HG03103 (cell line): ENCODE measurements at regions not wholly inside any gene's neighbourhood (a gene's known extent, or its start where the extent isn't known, plus 50 kb on each side); places are given as distances from the start of the nearest gene placed in this dataset.

Experiments used
- ATAC-seq: cut with Tn5 transposase; IDR thresholded peaks from one replicate; pipeline ENCODE4 v1.9.1; 2021; ENCODE audit warnings: low read depth; ENCODE audit not compliant: unreplicated experiment

DNA sequence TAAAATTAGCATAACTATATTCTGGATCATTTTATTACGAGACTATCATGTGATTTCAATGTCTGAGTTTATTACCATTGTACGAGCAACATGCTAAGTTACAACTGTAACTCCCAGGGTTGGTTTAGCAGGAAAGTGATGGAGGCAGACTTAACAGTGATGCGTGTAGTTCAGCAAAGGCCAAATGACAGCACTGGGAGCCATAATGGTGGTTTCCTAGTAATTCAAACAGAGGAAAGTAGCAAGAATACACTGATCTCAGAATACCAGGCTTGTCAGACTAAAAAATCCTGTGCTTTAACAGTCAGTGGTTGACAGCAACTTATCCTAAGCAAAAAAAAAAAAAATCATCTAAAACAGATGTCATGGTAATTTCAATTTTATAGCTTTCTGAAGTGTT lies 229.6 kb downstream of the KLF12 start:
- ATAC-seq = no peak

DNA sequence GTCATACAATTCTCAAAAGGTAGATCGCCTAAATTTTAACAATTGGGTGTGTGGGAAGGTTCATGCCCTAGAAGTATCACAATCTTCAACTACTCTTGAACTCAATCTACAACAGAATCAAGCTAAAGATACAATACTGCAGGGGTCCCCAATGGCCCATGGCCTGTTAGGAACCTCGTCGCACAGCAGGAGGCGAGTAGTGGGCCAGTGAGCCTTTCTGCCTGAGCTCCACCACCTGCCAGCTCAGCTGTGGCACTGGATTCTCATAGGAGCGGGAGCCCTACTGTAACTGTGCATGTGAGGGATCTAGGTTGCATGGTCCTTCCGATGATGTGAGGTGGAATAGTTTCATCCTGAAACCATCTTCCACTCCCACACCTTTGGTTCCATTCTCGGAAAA lies 230.6 kb downstream of the KLF12 start:
- ATAC-seq = no peak

DNA sequence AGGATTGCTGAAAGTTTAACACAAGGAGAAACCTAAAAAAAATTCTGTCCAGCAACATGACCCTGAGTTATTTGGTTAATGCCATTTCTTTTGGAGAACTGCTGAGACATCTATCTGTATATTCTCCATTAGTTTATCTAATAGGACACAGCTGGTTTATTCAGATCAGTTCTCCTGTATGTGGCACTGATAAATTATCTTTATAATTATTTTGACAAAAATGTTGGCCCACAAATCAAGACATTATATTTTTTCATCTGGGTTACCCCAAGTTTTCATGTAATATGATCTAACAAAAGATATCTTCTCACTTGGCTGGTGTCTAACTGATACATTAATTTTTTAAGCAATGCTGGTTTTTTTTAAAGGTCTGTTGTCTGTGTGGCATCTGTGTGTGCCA lies 231.4 kb downstream of the KLF12 start:
- no peak for ATAC-seq

DNA sequence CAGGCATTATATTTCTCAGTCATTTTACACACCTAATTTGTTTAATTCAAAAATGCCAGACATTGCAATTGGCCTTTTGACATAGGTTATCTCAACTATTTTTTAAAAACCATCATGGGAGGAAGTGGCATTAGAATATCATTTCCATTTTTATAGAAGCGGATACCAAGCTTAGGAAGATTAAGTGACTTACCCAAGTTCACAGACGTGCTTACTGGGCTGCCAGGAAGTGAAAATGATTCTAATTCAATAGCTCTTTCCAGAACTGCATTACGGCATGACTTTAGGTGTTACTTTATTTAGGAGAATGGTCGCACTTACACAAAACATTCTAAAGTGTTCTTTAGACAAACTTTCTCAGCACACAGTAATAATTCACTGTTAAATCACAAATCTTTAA lies 231.9 kb downstream of the KLF12 start:
- ATAC-seq = no peak

DNA sequence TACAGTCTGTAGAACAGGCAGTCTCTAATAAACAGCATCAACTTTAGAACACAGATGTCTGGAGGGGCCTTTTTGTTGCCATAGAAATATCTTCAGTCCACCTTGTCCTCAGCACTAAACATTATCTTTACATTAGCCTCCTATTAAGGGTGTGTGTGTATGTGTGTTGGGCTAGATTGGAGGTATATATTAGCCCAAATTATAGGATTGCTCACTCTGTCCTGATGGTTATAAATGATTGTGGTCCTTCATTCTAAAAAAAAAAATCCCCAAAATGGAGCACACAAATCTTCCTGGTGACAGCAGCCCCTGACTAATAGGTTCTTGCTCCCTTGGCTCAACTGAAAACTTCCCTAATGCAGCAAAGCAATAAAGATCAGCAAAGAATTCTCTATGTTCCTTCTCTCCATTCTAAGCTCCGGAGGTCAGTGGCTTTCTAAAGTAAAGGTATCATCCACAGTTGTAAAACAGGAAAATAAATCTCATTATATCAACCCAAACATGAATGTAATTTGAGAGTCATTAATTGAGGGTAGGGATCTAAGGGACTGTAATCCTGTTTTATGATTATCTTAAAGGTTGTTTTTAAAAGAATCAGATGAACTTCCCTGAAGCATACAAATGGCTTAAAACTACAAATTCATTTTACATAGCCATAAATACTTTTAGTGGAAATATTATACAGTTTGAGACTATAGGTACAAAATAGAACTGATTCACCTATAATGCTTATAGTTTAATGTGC lies 232.7 kb downstream of the KLF12 start:
- ATAC-seq = no peak

DNA sequence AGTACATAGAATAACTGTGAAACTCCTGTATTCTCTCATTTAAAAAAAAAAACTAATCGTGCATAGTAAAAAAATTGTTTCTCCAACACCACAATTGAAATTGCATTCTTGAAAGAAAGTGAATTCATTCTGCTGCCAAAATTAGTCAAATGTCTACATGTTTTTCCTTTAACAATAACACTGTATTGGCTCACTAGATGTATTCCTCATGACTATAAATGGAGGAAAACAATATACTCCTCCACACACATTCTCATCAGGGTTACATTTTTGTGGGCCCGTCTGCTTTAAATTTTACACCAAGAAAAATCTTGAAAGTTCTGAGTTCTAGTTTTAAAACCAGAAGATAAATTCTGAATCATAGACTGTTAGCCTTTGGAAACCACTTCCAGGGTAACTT lies 233.6 kb downstream of the KLF12 start:
- no peak for ATAC-seq

DNA sequence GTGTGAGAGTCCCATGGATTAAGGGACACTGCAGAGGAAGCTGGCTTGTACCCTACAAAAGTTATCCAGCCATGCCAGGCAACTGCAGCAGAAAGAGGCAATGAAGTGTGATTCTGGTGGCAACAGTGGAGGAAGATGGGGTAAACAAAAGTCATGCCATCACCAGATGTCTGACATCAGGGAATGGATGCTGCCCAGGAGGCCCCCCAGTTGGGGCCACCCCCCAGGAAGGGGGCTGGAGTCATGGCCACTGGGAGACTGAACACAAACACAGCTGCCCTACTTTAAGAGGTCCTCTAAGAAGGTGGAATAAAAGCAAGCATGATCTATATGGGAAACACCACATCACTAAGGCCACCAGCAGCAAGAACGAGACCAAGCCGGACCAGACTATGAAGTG lies 235.3 kb downstream of the KLF12 start:
- no peak for ATAC-seq

DNA sequence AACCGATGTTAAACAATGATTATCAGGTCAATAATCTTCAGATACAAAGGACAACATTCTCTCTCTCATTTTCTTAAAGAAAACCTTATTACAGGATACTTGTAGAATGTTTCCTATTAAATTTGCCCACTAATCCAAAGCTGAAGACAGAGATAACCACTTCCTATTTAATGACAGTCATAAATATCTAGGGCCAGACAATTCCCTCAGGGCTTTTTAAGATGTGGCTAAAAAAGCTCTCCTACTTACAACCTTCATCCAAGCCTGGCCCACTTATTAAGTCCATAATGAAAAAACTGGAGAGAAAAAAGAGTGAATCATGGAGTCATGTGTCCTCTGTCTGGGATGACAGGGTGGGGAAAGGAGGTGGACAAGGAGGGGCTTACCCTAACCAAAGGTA lies 235.9 kb downstream of the KLF12 start:
- ATAC-seq = no peak

DNA sequence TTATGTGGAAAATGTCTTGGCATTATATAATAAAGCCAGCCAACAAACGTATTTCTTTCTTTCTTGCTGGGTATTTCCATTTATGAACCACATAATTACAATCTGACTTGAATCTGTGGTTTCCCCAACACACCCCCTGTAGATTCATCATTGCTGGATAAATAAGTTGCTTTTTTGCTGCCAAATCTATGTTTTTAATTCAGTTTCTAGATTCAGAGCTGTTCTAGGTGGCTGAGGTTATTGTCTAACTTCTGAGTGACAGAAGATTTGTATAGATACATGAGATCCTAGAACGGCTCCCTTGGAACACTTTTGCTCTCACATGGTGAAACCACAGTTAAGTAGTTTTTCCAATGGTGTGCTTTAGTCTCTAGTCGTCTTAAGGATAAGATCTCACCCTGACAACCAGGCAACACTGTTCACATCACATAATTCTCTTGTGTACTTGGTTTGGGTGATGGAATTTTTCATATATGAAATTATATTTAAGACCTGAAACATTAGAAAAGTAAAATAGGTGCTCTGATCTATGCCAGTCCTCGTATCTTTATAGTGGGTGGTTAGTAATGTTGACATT lies 239.1 kb downstream of the KLF12 start:
- no peak for ATAC-seq

DNA sequence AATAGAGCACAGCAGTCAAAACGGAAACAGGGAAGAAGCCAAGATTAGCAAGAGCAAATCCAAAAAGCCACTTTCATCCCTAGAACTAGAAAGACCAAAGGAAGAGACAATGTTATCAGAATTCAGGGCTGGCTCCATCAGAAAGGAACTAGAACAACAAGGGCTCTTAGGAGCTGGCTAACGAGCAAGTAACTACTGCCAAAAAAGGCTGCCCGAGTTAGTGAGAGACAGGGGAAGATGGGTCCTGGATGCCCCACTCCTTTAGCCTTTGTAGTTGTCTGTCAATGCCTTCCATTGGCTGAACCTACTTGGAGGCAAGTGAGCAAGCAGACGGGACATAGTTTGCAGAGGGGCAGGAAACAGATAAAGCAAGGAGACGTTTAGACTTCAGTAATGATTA lies 240.4 kb downstream of the KLF12 start:
- no peak for ATAC-seq

DNA sequence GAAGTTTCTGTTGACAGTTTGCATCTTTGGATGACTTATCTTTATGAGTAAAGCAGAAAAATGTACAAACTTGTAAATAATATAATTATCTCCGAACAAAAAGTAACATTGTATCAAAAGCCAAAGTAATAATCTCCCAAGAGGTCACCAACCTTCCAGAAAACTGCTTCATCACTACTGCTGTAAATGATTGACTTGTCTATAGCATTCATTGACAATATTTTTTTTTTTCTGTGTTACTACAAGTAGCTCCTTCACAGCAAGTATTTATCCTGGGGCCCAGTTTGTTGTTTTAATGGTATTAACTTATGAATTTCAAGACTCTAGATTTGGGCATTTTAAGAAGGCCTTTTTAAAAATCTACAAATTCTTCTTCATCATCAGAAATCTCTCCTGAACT lies 242.4 kb downstream of the KLF12 start:
- ATAC-seq = no peak

DNA sequence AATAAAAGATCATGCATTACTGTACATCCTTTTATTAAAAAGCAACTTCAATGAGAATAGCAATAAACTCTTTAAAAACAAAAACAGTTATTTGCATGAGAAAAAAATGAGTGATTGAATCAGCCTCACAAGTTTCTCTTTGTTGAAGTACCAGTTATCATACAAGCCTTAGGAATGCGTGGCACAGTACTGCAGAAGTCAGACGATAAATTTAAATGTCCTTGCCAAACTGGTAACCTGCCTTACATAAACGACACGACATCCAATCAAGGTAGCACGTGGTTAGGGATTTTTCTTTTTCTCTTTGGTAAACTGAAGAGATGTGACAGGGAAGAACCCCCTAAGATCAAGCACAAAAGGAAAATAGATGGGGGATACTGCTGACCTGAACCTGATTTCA lies 251.0 kb downstream of the KLF12 start:
- ATAC-seq = no peak

DNA sequence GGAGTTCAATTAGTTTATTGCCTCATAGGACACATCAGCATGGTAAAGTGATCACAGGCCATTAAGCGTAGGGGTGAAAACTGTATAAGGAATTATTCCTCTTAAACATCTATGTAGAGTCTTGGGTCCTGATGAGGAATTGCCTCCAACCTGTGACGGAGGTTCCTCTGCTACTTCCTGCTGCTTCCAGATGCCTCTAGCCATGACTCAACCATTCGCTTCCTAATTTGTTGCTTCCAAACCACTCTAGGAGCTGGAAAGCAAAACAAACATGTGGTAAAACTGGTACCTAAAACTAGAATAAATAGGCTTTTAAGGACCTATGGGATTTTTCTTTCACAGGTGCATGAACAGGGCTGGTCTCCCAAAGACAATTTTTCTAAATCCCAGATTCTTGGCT lies 253.8 kb downstream of the KLF12 start:
- no peak for ATAC-seq

DNA sequence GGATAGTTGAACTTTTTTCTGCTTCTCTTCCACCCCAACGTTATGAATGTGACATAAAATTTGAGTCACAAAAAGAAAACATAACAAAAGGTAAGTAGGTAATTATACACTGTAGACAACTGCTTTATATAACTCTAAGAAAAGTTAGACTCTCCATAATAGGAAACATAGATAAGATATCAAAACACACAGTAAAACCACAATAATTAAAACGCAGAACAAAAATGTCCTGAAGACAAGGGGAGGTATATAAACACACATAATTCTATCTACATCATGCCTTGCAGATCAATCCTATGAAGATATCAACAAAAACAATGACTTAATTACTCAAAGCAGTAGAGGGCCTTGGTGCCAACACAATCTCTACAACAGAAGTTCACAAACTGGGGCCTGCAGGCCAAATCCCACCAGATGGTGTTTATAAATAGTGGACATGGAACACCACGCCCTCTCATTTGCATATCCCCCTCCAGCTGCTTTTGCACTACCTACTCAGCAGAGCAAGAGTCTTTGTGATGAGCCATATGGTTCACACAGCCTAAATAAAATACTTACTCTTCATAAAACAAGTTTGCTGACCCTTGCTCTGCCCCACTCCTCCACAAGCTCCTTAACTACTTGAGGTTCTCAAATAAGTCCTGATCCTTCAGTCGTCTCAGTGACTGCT lies 254.7 kb downstream of the KLF12 start:
- no peak for ATAC-seq

DNA sequence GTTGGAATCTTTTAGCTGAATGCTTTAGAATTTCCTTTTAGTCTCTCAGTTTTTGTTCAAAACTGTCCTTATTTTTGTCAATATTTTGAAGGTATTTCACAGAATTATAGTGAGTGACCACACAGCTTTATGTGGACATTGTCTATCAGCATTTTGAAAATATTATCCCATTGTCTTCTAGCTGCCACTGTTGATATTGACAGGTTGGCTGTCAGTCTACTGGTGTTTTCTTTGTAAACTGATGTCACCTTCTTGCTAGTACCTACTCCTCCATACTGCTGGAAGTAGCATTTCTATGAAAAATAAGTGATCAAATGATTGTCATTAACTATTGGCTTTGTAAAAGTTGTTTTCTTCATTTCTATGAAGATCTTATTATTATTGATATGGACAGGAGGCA lies 256.8 kb downstream of the KLF12 start:
- no peak for ATAC-seq

DNA sequence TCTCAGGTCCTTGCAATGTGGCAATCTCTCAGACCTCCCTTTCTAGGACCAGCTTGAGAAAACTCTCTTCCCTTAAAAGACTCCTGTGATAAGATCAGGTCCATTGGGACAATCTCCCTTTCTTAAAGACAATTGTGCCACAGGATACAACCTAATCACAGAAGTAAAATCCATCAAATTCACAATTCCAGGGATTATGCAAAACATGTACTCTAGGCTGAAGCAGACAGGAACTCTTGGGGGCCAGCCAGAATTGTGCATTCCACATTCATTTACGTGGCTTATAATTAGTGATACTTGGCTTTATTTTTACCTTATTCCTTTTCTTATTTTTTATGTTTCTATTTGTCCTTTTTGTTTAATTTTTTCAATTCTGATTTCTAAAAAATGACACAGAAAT lies 257.9 kb downstream of the KLF12 start:
- no peak for ATAC-seq

DNA sequence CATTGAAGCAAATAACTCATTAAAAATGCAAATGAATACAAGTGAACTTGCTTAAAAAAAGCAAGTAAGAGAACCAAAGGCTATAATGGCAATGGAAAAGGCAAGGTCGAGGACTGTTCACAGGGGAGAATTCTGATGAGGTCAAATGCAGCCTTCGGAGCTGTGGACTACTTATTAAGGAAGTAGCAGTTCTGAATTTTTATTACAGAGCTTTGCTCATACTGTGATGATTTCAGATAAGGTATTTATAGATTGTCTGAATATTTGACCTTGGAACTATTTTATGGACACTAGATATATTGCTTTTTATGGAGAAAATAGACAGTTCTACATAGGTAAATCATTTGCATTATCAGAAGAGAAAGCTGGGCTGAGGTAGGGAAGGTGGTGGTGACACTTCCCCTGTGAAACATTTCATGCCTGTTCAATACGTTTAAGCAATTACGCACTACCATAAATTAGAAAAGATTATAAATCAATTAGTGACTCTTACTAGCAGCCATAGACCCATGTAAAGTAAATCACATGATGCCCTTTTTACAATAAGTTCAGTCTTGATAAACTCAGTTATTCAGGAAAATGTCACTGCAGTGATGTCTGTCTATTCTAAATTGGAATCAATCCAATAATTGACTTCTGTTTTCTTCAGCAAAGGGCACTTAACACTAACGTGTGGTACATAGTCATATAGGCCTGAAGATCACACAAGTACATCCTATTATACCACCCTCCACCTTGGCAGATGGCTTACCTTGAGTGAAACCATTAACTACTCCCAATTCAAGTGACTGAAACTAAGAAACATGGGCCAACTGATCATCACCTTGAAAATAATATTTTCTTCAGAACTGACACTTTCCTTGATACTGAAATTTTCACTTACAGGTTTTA lies 260.0 kb downstream of the KLF12 start:
- no peak for ATAC-seq

DNA sequence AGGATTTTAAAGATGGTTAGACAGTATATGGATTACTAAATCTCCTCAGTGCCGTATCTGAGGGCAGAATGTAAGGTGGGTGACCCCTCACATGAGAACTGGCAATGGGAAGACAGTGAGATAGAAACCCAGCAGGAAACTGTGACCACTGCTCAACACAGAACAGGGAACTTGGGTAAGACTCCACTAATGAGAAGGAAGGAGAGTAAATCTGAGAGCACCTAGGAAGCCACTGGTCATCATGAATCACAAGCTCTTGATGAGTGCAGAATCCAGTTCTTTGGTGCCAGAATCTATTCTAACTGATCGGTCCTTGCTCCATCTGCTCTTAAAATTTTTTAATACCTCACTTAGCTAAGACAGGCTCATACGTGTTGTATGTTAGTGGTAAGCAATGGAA lies 261.8 kb downstream of the KLF12 start:
- ATAC-seq = no peak

DNA sequence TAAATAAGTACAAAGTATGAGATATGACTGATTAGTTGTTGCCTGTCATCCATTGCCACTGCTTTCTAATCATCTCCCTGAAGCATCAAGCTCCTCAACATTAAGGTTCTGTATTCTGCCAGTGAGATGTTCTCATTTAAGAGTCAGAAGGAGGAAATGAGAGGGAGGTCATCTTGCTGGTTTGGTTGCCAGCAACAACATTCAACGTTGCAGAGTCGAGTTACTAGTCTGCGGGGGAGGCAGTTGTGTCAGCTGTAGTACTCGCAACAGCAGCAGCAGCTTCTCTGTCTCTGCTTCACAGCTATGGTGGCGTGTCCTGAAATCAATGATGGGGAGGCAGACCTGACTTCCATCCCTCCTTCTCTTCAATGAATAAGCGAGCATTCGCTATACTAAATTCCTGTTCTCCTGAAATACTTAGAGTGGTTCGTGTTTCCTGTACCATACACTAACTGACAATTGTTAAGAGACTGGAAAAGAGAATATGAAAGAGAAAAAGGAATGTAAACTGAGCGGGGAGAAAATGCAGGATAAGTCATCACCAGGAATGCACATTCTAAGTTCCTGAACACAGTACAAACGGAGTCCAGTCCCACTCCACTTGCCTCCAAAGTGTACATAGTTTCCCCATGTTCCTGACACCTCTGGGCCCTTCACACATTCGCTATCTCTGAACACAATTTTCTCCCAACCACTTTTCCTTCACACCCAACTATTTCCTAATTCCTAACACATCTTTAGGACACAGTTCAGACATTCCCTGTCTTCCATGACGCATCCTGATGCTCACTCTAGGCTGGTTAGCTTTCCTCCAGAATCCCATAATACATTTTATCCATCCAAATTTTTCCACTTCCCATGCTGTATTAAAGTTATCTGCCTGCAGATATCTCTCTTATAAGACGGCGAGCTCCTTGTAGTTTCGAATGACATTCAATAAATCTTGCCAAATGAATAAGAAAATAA lies 263.0 kb downstream of the KLF12 start:
- no peak for ATAC-seq
